22Rv1 (cell line): ENCODE measurements at regions not wholly inside any gene's neighbourhood (a gene's known extent, or its start where the extent isn't known, plus 50 kb on each side); places are given as distances from the start of the nearest gene placed in this dataset.

Experiments
- CTCF ChIP-seq: fragments of 450-650 bp; IDR thresholded peaks from 2 replicates; pipeline ENCODE4 v1.5.1; 2017; ENCODE audit warnings: mild to moderate bottlenecking
- ZFX ChIP-seq: fragments of 450-650 bp; IDR thresholded peaks from 2 replicates; pipeline ENCODE4 v1.6.1; 2017; ENCODE audit warnings: antibody characterized with exemption, borderline replicate concordance

- TF ChIP-seq CTCF (no peak), ZFX (no peak)
Measured at GRCh38 chr10:59537501-59537900, 172.1 kb downstream of the SLC16A9 start.
